Liver (tissue), 7 donors: ENCODE measurements at regions not wholly inside any gene's neighbourhood (a gene's known extent, or its start where the extent isn't known, plus 50 kb on each side); places are given as distances from the start of the nearest gene placed in this dataset.

Experiments used
- DNase-seq: peaks from one replicate; pipeline ENCODE4 v3.0.0-alpha.2; 2017; ENCODE audit warnings: low spot score
- H3K27ac ChIP-seq, 2 donors: one replicate each; pipeline ENCODE4 v1.7.0; 2013; ENCODE audit warnings: inconsistent platforms in 2 of 2, low read length in 2 of 2, control low read depth in 1 of 2, low read depth in 1 of 2, mild to moderate bottlenecking in 1 of 2
- H3K27me3 ChIP-seq, 4 donors: one replicate each; pipeline versions ENCODE4 v1.6.1 to v1.7.0; 2013; ENCODE audit warnings: low read length in 3 of 4, inconsistent platforms in 1 of 4, mild to moderate bottlenecking in 1 of 4, moderate library complexity in 1 of 4; ENCODE audit not compliant: control insufficient read depth in 4 of 4, insufficient read depth in 4 of 4
- H3K36me3 ChIP-seq, 4 donors: one replicate each; pipeline versions ENCODE4 v1.6.1 to v1.7.0; 2013; ENCODE audit warnings: low read length in 3 of 4, mild to moderate bottlenecking in 3 of 4, low read depth in 1 of 4, moderate library complexity in 1 of 4; ENCODE audit not compliant: control insufficient read depth in 4 of 4, insufficient read depth in 3 of 4
- H3K4me1 ChIP-seq, 4 donors: one replicate each; pipeline versions ENCODE4 v1.6.1 to v1.7.0; 2013; ENCODE audit warnings: low read length in 3 of 4, mild to moderate bottlenecking in 3 of 4, moderate library complexity in 1 of 4; ENCODE audit not compliant: control insufficient read depth in 4 of 4, insufficient read depth in 4 of 4
- H3K4me3 ChIP-seq, 3 donors: one replicate each; pipeline versions ENCODE4 v1.6.1 to v1.7.0; 2013; ENCODE audit warnings: low read length in 3 of 3, control low read depth in 1 of 3, low read depth in 1 of 3, mild to moderate bottlenecking in 1 of 3
- H3K9ac ChIP-seq, 2 donors: one replicate each; pipeline ENCODE4 v1.7.0; 2013; ENCODE audit warnings: low read length in 2 of 2, mild to moderate bottlenecking in 2 of 2, moderate library complexity in 2 of 2, control low read depth in 1 of 2, low read depth in 1 of 2
- H3K9me3 ChIP-seq, 4 donors: one replicate each; pipeline versions ENCODE4 v1.6.1 to v1.7.0; 2013; ENCODE audit warnings: low read length in 3 of 4; ENCODE audit not compliant: control insufficient read depth in 4 of 4
- ATF3 ChIP-seq: IDR thresholded peaks from 2 replicates; pipeline ENCODE4 v1.6.1; 2016; ENCODE audit warnings: antibody characterized with exemption
- EGR1 ChIP-seq, 2 donors: IDR thresholded peaks; 2 replicates each; pipeline ENCODE4 v1.6.1; 2016 to 2018; ENCODE audit warnings: antibody characterized with exemption in 2 of 2, low read depth in 2 of 2
- FOXA1 ChIP-seq: IDR thresholded peaks from 2 replicates; pipeline ENCODE4 v1.6.1; 2016; ENCODE audit warnings: antibody characterized with exemption
- FOXA2 ChIP-seq: IDR thresholded peaks from 2 replicates; pipeline ENCODE4 v1.6.1; 2016; ENCODE audit warnings: antibody characterized with exemption
- GABPA ChIP-seq, 2 donors: IDR thresholded peaks in 1 of 2; conservative IDR thresholded peaks in 1 of 2; 2 replicates each; pipeline ENCODE4 v1.6.1; 2016; ENCODE audit warnings: antibody characterized with exemption in 2 of 2, mild to moderate bottlenecking in 1 of 2, moderate library complexity in 1 of 2
- HNF4G ChIP-seq: IDR thresholded peaks from 2 replicates; pipeline ENCODE4 v1.6.1; 2016; ENCODE audit warnings: antibody characterized with exemption
- REST ChIP-seq: IDR thresholded peaks from 2 replicates; pipeline ENCODE4 v1.6.1; 2016; ENCODE audit warnings: antibody characterized with exemption, mild to moderate bottlenecking
- RXRA ChIP-seq, 2 donors: IDR thresholded peaks; 2 replicates each; pipeline ENCODE4 v1.6.1; 2017 to 2018; ENCODE audit warnings: antibody characterized with exemption in 2 of 2, mild to moderate bottlenecking in 1 of 2
- TAF1 ChIP-seq: conservative IDR thresholded peaks from 2 replicates; pipeline ENCODE4 v1.6.1; 2016; ENCODE audit warnings: antibody characterized with exemption, mild to moderate bottlenecking
- YY1 ChIP-seq: IDR thresholded peaks from 2 replicates; pipeline ENCODE4 v1.6.1; 2016; ENCODE audit warnings: antibody characterized with exemption, mild to moderate bottlenecking
- ZBTB33 ChIP-seq: IDR thresholded peaks from 2 replicates; pipeline ENCODE4 v1.6.1; 2016; ENCODE audit warnings: antibody characterized with exemption
- WGBS: extraction: QIAGEN DNeasy Blood & Tissue Kit; methylation state at CpG from one replicate; pipeline ENCODE4 v1.1.7; 2013; 5-methylcytosine and 5-hydroxymethylcytosine counted together
- donor health status: healthy.
- donor health status: healthy.
- donor health status: healthy.
- donor health status: healthy.

- 77% methylated on average over 9 of the region's 9 CpGs for WGBS
- no peaks in the 10 kb centered on the region for H3K27me3 ChIP-seq
- no peaks in the 10 kb centered on the region for H3K36me3 ChIP-seq
- H3K9me3 ChIP-seq: no peaks in the 10 kb centered on the region
- no peak overlapping the region for H3K4me3 ChIP-seq
- no peak overlapping the region for H3K9ac ChIP-seq
- no peak overlapping the region for H3K27ac ChIP-seq
- H3K4me1 ChIP-seq: no peaks in the 10 kb centered on the region
- TF ChIP-seq EGR1 (IDR thresholded peaks at IDR 0.05; ENCODE audit: low read depth in 2 of 2) (no peak), HNF4G (no peak), ATF3 (no peak), TAF1 (no peak), REST (no peak), FOXA2 (no peak), GABPA (IDR thresholded peaks at IDR 0.05 in 1 of 2, conservative IDR thresholded peaks at IDR 0.05 in 1 of 2) (no peak), FOXA1 (no peak)
- no peak for DNase-seq
Measured at GRCh38 chr9:11471321-11471720, 858.5 kb upstream of the PTPRD start.

- WGBS: 80% methylated on average over 9 of the region's 9 CpGs
Measured at GRCh38 chr9:11500780-11501179, 888.0 kb upstream of the PTPRD start.

More at GRCh38 chr9:11500780-11501179, 888.0 kb upstream of the PTPRD start:
- Histone ChIP-seq H3K4me3 (no peak overlapping the region), H3K9me3 (no peaks in the 10 kb centered on the region), H3K27ac (no peak overlapping the region), H3K27me3 (no peaks in the 10 kb centered on the region), H3K9ac (no peak overlapping the region), H3K4me1 (no peaks in the 10 kb centered on the region), H3K36me3 (no peaks in the 10 kb centered on the region)
- no peak for DNase-seq
- TF ChIP-seq YY1 (no peak), ZBTB33 (no peak), EGR1 (IDR thresholded peaks at IDR 0.05; ENCODE audit: low read depth in 2 of 2) (no peak), RXRA (IDR thresholded peaks at IDR 0.05) (no peak), FOXA1 (no peak), REST (no peak)
